GM10266 (cell line): ENCODE measurements at regions not wholly inside any gene's neighbourhood (a gene's known extent, or its start where the extent isn't known, plus 50 kb on each side); places are given as distances from the start of the nearest gene placed in this dataset.

Experiments used
- DNase-seq: peaks from one replicate; pipeline ENCODE4 v3.0.0; 2012; ENCODE audit errors: extremely low spot score
- CTCF ChIP-seq: IDR thresholded peaks from 2 replicates; pipeline ENCODE4 v1.5.1; 2012; ENCODE audit warnings: mild to moderate bottlenecking, low read depth; ENCODE audit not compliant: control insufficient read depth, insufficient read depth; ENCODE audit errors: missing control alignments

DNA sequence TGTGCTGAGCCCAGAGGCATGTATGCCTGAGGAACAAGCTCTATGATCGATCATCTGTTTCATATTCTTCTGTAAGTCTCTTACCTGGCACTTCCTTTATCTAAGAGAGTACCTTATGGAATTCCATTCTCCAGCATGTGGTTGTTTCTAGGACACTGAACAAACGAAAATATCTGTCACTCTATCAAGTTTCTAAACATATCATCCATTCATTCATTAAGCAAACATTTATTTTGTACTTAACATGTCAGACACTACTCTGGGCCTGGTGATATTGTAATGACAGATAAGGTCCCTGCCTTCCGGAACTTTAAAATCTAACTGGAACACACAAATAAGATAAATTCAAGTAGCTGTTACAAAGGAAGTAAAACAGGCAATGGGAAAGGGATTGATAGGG, 477.1 kb downstream of the IGSF11 start:
- DNase-seq: no peak
- TF ChIP-seq CTCF: no peak

DNA sequence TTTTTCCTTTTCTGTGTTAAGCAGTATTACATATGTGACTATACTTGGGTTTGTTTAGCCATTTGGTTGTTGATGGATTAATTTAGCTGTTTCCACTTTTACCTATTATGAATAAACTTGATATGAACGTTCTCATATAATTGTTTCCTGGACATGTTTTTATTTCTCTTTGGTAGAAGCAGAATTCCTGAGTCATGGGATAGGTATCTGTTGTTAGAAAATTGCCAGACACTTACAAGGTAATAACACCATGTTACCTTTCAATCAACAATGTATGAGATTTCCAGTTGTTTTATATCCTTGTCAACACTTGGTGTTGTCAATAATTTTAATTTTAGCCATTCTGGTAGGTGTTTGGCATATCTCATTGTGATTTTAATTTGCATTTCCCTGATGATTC, 475.4 kb downstream of the IGSF11 start:
- TF ChIP-seq CTCF: no peak
- DNase-seq: no peak

DNA sequence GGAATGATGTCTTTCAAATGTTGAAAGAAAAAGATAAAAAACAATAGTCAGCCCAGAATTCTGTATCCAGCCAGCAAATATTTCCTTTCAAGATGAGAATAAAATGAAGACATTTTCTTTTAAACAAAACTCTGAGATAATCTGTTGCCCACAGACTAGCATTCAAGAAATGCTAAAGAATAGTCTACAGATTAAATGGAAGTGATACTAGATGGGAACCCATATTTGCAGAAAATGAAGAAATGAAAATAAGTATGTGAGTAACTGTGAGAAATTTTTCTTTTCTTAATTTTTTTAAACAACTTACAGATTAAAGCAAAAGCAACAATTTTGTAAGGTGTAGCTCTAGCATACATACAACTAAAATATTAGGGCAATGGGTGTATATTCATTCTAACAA, 469.8 kb downstream of the IGSF11 start:
- DNase-seq: no peak

GRCh38 chr3:118573912-118574311, 460.7 kb downstream of the IGSF11 start:
- DNase-seq: no peak
- TF ChIP-seq CTCF: no peak

More for the DNA sequence above, 469.8 kb downstream of the IGSF11 start:
- no peak for TF ChIP-seq CTCF

- DNase-seq: no peak
- no peak for TF ChIP-seq CTCF
Measured at GRCh38 chr3:118577055-118577777, 457.4 kb downstream of the IGSF11 start.

DNA sequence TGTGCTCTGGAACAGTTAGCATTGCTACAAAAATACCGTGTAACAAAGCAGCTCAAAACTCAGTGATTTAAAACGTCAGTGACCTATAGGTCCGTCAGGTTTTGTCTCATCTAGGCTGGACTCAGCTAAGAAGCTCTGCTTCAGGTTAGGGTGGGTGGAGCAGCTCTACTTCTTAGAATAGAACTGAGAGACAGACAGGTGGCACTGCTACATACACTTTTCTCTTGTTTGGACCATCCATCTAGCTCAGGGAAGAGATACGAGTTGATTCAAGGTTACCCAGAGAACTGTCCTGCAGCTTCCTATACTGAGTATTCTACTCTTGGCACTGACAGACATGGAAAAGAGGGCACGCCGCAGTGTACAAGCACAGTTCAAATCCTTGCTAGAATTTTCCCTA, 456.1 kb downstream of the IGSF11 start:
- no peak for DNase-seq
- no peak for TF ChIP-seq CTCF

DNA sequence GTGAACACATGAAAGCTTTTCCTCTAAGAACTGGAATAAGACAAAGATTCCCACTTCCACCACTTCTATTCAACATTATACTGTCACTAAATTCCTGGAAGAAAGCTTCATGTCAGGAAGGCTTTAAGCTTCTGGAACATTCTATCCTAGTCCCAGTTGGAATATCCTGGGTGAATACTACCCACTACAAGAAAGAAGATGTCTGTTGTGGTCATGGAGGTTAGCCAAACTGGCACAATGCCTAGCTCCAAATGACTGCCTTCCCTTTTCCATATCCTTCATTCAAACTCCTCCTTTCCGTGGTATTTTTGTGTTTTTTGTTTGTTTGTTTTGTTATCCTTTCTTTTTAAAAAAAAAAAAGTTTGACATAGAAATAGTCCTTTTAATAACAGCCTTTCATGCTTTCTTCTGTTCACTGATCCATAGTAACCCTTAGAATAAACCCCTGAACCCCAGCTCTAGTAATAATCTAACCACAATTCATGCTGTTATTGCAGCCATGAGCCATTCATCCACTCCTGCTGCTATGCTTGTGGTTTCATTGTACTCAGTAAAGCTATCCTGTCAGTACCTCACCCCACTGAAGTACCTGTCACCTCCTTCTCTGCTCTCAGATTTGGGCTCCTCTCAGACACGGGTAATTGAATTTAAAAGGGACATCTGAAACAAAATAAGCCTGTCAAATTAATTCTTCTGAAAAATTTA, 447.5 kb downstream of the IGSF11 start:
- DNase-seq: no peak
- no peak for TF ChIP-seq CTCF
